ENCODE measurements at regions not wholly inside any gene's neighbourhood (a gene's known extent, or its start where the extent isn't known, plus 50 kb on each side); places are given as distances from the start of the nearest gene placed in this dataset.

GRCh38 chr18:5669585-5669984, 125.8 kb upstream of the EPB41L3 start:
- TF ChIP-seq CTCF (IDR thresholded peaks at IDR 0.05; ENCODE audit: low read depth, low read length) = no peak
- no peak for DNase-seq
- H3K4me3 ChIP-seq (ENCODE audit: low read depth, low read length) = no peak overlapping the region
- no peaks in the 10 kb centered on the region for H3K4me1 ChIP-seq
- H3K27me3 ChIP-seq = no peaks in the 10 kb centered on the region
- no peaks in the 10 kb centered on the region for H3K36me3 ChIP-seq
- no peaks in the 10 kb centered on the region for H3K9me3 ChIP-seq

DNA sequence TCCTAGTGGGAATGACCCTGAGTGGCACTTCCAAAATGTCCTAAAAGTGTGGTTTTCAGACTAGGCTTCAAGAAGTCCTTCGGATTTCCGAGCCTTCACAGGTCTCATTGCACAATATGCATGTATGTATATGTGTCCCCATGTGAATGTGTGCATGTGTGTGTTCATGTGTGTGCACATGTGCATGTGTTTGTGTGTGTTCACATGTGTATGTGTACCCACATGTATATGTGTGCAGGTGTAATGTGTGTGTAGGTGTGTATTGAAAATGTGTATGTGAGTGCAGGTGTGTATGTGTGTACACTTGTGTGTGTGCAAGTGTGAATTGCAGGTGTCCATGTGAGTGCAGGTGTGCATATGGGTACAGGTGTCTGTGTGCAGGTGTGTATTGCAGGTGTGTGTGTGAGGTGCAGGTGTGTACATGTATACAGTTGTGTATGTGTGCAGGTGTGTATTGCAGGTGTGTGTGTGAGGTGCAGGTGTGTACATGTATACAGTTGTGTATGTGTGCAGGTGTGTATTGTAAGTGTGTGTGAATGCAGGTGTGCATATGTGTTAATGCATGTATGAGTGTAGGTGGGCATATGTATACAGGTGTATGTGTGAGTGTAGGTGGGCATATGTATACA, 124.4 kb upstream of the EPB41L3 start:
- Histone ChIP-seq H3K27me3 (no peaks in the 10 kb centered on the region), H3K4me1 (no peaks in the 10 kb centered on the region), H3K9me3 (no peaks in the 10 kb centered on the region), H3K4me3 (ENCODE audit: low read depth, low read length) (no peak overlapping the region), H3K36me3 (no peaks in the 10 kb centered on the region)
- DNase-seq = no peak
- TF ChIP-seq CTCF (IDR thresholded peaks at IDR 0.05; ENCODE audit: low read depth, low read length) = no peak

DNA sequence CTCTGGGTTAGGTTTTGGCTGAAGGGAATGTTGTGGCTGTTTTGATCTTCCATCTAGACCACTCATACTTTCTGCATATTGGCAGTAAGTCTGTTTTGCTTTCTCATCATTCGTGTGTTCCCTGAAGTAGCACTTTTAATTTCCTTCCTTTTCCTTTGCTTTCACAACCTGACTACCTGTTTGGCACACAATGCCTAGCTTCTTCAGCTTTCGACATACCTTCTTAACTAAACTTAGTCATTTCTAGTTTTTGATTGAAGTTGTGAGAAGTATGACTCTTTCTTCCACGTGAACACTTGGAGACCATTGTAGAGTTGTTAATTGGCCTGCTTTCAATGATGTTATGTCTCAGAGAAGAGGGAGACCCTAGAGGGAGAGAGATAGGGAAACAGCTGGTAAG, 123.6 kb upstream of the EPB41L3 start:
- TF ChIP-seq CTCF (IDR thresholded peaks at IDR 0.05; ENCODE audit: low read depth, low read length) = no peak
- no peaks in the 10 kb centered on the region for H3K27me3 ChIP-seq

GRCh38 chr18:5662586-5663090, 118.8 kb upstream of the EPB41L3 start:
- H3K27me3 ChIP-seq = no peaks in the 10 kb centered on the region
- DNase-seq = no peak
- no peak overlapping the region for H3K4me3 ChIP-seq (ENCODE audit: low read depth, low read length)
- H3K9me3 ChIP-seq = no peaks in the 10 kb centered on the region
- no peaks in the 10 kb centered on the region for H3K36me3 ChIP-seq
- TF ChIP-seq CTCF (IDR thresholded peaks at IDR 0.05; ENCODE audit: low read depth, low read length) = no peak
- no peaks in the 10 kb centered on the region for H3K4me1 ChIP-seq

More for the DNA sequence above, 123.6 kb upstream of the EPB41L3 start:
- H3K4me3 ChIP-seq (ENCODE audit: low read depth, low read length) = no peak overlapping the region
- H3K4me1 ChIP-seq = no peaks in the 10 kb centered on the region
- no peaks in the 10 kb centered on the region for H3K9me3 ChIP-seq
- no peak for DNase-seq
- H3K36me3 ChIP-seq = no peaks in the 10 kb centered on the region

- no peak for TF ChIP-seq CTCF (IDR thresholded peaks at IDR 0.05; ENCODE audit: low read depth, low read length)
- no peak for DNase-seq
- Histone ChIP-seq H3K4me1 (no peaks in the 10 kb centered on the region), H3K9me3 (no peaks in the 10 kb centered on the region), H3K4me3 (ENCODE audit: low read depth, low read length) (no peak overlapping the region), H3K36me3 (no peaks in the 10 kb centered on the region), H3K27me3 (no peaks in the 10 kb centered on the region)
Observed at GRCh38 chr18:5661179-5661578, 117.4 kb upstream of the EPB41L3 start.

GRCh38 chr18:5653802-5654201, 110.0 kb upstream of the EPB41L3 start:
- no peaks in the 10 kb centered on the region for H3K36me3 ChIP-seq
- DNase-seq = no peak
- no peak overlapping the region for H3K4me3 ChIP-seq (ENCODE audit: low read depth, low read length)
- no peaks in the 10 kb centered on the region for H3K4me1 ChIP-seq
- H3K9me3 ChIP-seq = no peaks in the 10 kb centered on the region
- no peaks in the 10 kb centered on the region for H3K27me3 ChIP-seq
- TF ChIP-seq CTCF (IDR thresholded peaks at IDR 0.05; ENCODE audit: low read depth, low read length) = no peak

Data from BE2C (cell line).